Heart left ventricle (tissue), 16 donors: ENCODE measurements at regions not wholly inside any gene's neighbourhood (a gene's known extent, or its start where the extent isn't known, plus 50 kb on each side); places are given as distances from the start of the nearest gene placed in this dataset.

Experiments used
- ATAC-seq, 4 donors: fragments of 200-7000 bp; cut with Tn5 transposase; one replicate each; pipeline ENCODE4 v1.9.1; 2020 to 2022; ENCODE audit warnings: moderate library complexity in 4 of 4, mild to moderate bottlenecking in 3 of 4, moderate number of reproducible peaks in 1 of 4
- DNase-seq, 5 donors: peaks; one replicate each; pipeline ENCODE4 v3.0.0-alpha.2; 2020
- H3K27ac ChIP-seq, 12 donors: fragments of 200-600 bp; sonication (generic) in 4 of 12; one replicate each; pipeline versions ENCODE4 v1.5.0 to v1.8.0; 2016 to 2022; ENCODE audit warnings: mild to moderate bottlenecking in 2 of 12
- H3K27me3 ChIP-seq, 9 donors: fragments of 200-600 bp; sonication (generic) in 2 of 9; one replicate each; pipeline versions ENCODE4 v1.5.1 to v1.8.0; 2016 to 2022; ENCODE audit warnings: mild to moderate bottlenecking in 3 of 9
- H3K36me3 ChIP-seq, 9 donors: fragments of 200-600 bp; sonication (generic) in 2 of 9; one replicate each; pipeline versions ENCODE4 v1.5.0 to v1.8.0; 2018 to 2022; ENCODE audit warnings: mild to moderate bottlenecking in 2 of 9
- H3K4me1 ChIP-seq, 12 donors: fragments of 200-600 bp; sonication (generic) in 4 of 12; one replicate each; pipeline versions ENCODE4 v1.5.0 to v1.8.0; 2016 to 2022; ENCODE audit warnings: mild to moderate bottlenecking in 3 of 12
- H3K4me3 ChIP-seq, 12 donors: fragments of 200-600 bp; sonication (generic) in 4 of 12; one replicate each; pipeline versions ENCODE4 v1.5.0 to v1.8.0; 2017 to 2022; ENCODE audit warnings: mild to moderate bottlenecking in 9 of 12, moderate library complexity in 4 of 12
- H3K9me3 ChIP-seq, 12 donors: fragments of 200-600 bp; sonication (generic) in 4 of 12; one replicate each; pipeline versions ENCODE4 v1.5.0 to v1.8.0; 2016 to 2022; ENCODE audit warnings: mild to moderate bottlenecking in 1 of 12
- POLR2A ChIP-seq, 2 donors: fragments of 450-650 bp; IDR thresholded peaks; one replicate each; pipeline ENCODE4 v1.6.1; 2017; ENCODE audit warnings: antibody characterized with exemption in 2 of 2, mild to moderate bottlenecking in 2 of 2, moderate library complexity in 2 of 2
- whole genome bisulfite sequencing, 4 donors: extraction: QIAGEN DNeasy Blood & Tissue Kit in 2 of 4; methylation state at CpG; one replicate each; pipeline versions ENCODE4 v1.1.5 to v1.1.7; 2013 to 2018; 5-methylcytosine and 5-hydroxymethylcytosine counted together
- intact Hi-C, 10 donors: fragments of 100-400 bp; cut with DNase I; formaldehyde crosslinking; loops; one replicate each; pipeline versions ENCODE4 v1.11.1 to v1.14.2; 2022
- TF ChIP-seq, protein P1 (sequence below), 12 donors: fragments of 200-600 bp; sonication (generic) in 4 of 12; IDR thresholded peaks; one replicate each; pipeline versions ENCODE4 v1.5.0 to v1.8.0; 2018 to 2022; ENCODE audit warnings: antibody characterized with exemption in 12 of 12, mild to moderate bottlenecking in 5 of 12
- donor health status: ischemic (EF 13 %, LVEDD 7.1; RV severe dilation, severe dysfunction).
- donor health status: healthy with polysubstance abuse.
- donor health status: DM: no; HTN: yes; CAD: no.
- donor health status: DM: no; HTN: no; CAD: no.
- donor health status: ischemic (EF 25% LVEDD 6.9; RV normal size, moderate dysfunction).
- donor health status: ischemic (EF 25% LVEDD 5.7; RV mildly dilated, moderate dysfunction).
- donor health status: healthy.
- donor health status: DM: yes; HTN: yes; CAD: no.
- donor health status: ischemic (EF 35%, LVEDD 5.7; RV mildly dilated, moderate dysfunction).
- donor health status: nonischemic (EF 11% LVEDD 7.7; RV severe dilation, severe dysfunction).
- donor health status: DM: yes; HTN: yes; CAD: no.
- donor health status: PGD.
- donor health status: ischemic (EF 29% LVEDD 5.4; RV normal size, mild dysfunction).
- donor health status: nonischemic (EF 23%, LVEDD 6.1; RV moderate dilation, normal function).

DNA sequence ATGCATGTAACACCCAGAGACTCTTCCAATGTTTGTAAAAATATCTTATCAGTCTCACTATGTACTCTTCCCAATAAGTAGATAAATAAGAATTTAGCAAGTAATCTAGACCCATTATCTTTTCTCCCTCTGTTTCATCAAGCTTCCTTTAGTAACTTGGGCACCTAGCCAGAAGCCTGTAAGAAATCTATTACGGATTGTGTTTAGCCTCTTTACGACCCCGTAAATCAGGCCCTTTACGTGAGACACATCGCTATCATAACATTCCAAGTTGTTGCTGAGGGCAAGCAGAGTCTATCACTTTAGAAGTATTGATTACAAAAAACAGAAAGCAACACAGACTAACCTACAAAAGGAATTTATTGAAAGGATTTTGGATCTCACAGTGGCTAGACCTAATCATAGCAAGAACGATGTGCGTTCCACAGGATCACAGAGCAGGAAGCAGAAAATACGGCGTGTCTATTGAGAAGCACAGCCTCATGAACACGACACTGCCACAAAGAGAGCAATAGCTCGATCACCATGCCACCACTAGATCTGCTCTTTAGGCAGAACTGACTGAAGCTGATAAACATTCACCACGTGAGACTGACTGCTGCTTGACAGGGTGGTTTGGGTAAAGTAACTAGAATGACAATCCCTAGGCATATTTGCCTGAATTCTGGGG is 922.1 kb downstream of the AMY1C start:
- Histone ChIP-seq H3K27ac (no peak overlapping the region), H3K27me3 (no peaks in the 10 kb centered on the region), H3K4me1 (no peaks in the 10 kb centered on the region), H3K36me3 (no peaks in the 10 kb centered on the region), H3K9me3 (peaks cover 0 to 6% (median 0%) of the 10 kb centered on the region in 12 donors), H3K4me3 (no peak overlapping the region)
- ATAC-seq: no peak
- WGBS, 4 donors: 22 to 35% (median 28%) methylated on average over 12 of the region's 12 CpGs
- TF ChIP-seq, protein P1, sequence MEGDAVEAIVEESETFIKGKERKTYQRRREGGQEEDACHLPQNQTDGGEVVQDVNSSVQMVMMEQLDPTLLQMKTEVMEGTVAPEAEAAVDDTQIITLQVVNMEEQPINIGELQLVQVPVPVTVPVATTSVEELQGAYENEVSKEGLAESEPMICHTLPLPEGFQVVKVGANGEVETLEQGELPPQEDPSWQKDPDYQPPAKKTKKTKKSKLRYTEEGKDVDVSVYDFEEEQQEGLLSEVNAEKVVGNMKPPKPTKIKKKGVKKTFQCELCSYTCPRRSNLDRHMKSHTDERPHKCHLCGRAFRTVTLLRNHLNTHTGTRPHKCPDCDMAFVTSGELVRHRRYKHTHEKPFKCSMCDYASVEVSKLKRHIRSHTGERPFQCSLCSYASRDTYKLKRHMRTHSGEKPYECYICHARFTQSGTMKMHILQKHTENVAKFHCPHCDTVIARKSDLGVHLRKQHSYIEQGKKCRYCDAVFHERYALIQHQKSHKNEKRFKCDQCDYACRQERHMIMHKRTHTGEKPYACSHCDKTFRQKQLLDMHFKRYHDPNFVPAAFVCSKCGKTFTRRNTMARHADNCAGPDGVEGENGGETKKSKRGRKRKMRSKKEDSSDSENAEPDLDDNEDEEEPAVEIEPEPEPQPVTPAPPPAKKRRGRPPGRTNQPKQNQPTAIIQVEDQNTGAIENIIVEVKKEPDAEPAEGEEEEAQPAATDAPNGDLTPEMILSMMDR (IDR thresholded peaks at IDR 0.05): no peak
- TF ChIP-seq POLR2A (IDR thresholded peaks at IDR 0.05): no peak
- DNase-seq: no peak
- intact Hi-C loops: no loop called here

DNA sequence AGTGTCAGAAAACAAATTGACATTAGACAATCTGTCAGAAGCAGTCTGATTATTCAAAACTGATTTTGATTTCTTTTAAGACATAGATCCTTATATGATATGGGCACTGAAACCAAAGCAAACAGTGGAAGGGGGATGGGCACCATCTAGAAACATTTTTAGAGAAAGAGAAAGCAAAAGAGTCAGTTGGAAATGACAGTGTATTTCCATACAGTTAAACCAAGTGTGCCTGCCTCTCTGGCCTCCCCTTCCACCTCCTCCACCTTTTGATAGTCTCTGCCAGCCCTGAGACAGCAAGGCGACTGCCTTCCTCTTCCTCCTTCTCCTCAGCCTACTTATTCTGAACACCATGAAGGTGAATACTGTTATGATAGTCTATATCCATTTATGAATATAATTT is 949.7 kb downstream of the AMY1C start:
- intact Hi-C loops: no loop called here
- Histone ChIP-seq H3K9me3 (peaks cover 0 to 5% (median 0%) of the 10 kb centered on the region in 12 donors), H3K4me1 (no peaks in the 10 kb centered on the region), H3K27ac (no peak overlapping the region), H3K4me3 (no peak overlapping the region), H3K36me3 (no peaks in the 10 kb centered on the region), H3K27me3 (no peaks in the 10 kb centered on the region)
- ATAC-seq (no peak), DNase-seq (no peak)
- TF ChIP-seq, protein P1 (IDR thresholded peaks at IDR 0.05): no peak
- TF ChIP-seq POLR2A (IDR thresholded peaks at IDR 0.05): no peak
- WGBS, 4 donors: 71 to 74% (median 72%) methylated on average over 1 of the region's 1 CpG

DNA sequence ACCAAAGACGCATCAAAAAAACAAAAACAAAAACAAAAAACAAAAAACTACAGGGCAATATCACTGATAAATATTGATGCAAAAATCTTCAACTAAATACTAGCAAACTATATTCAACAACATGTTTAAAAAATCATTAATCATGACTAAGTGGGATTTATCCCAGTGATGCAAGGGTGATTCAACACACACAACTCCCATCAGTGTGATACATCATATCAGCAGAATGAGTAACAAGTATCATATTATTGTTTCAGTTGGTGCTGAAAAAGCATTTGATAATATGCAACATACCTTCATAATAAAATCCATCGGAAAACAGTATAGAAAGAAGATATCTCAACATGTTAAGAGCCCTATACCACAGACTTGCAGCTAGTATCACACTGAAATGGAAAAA is 953.0 kb downstream of the AMY1C start:
- H3K27me3 ChIP-seq: no peaks in the 10 kb centered on the region
- no peaks in the 10 kb centered on the region for H3K36me3 ChIP-seq
- no peaks in the 10 kb centered on the region for H3K4me1 ChIP-seq
- DNase-seq (no peak), ATAC-seq (no peak)
- no peak overlapping the region for H3K27ac ChIP-seq
- TF ChIP-seq POLR2A (IDR thresholded peaks at IDR 0.05): no peak
- TF ChIP-seq, protein P1 (IDR thresholded peaks at IDR 0.05): no peak
- intact Hi-C loops: no loop called here
- WGBS, 4 donors: 80 to 91% (median 86%) methylated on average over 2 of the region's 2 CpGs
- H3K9me3 ChIP-seq: peaks cover 0 to 14% (median 0%) of the 10 kb centered on the region in 12 donors
- no peak overlapping the region for H3K4me3 ChIP-seq

DNA sequence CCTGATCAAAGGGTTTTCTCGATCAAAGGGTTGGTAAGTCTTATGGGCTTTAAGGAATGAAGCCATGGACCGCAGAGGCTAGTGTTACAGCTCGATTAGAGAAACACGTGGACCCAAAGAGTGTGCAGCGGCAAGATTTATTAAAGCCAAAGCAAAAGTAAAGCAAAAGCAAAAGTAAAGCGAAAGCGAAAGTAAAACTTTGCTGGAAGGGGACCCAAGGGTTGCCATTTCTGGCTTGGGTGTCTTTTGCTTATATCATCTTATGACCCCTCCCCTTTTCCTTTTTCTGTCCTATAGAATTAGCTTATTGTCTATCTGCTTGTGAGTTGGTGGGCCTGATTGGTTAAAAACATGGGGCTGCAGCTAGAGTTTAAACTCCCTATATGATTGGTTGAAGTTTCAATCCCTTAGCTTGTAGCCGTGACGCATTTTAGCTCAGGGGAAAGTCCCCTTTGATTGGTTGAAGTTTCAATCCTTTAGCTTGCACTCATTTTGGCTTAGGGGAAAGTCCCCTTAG is 957.0 kb downstream of the AMY1C start:
- peaks cover 0 to 12% (median 0%) of the 10 kb centered on the region in 12 donors for H3K9me3 ChIP-seq
- no peak for DNase-seq
- no peak for TF ChIP-seq POLR2A (IDR thresholded peaks at IDR 0.05)
- TF ChIP-seq, protein P1 (IDR thresholded peaks at IDR 0.05): no peak
- H3K4me1 ChIP-seq: no peaks in the 10 kb centered on the region
- no peaks in the 10 kb centered on the region for H3K27me3 ChIP-seq
- no peak overlapping the region for H3K27ac ChIP-seq
- intact Hi-C loops: no loop called here
- WGBS, 4 donors: 92% methylated on average over 9 of the region's 9 CpGs
- no peak overlapping the region for H3K4me3 ChIP-seq
- no peak for ATAC-seq
- no peaks in the 10 kb centered on the region for H3K36me3 ChIP-seq
